Activated T-helper 1 cell treated with anti-CD3 and anti-CD28 coated beads, Interleukin-12 subunit alpha, Interleukin-12 subunit beta, Interleukin-2, Interleukin-4 antibody, amounts not matched to agents 30 ng/mL and 10 ng/mL and 1 ng/mL, durations not matched to agents 14 hours and 24 hours and 36 hours (primary cell): ENCODE measurements at regions not wholly inside any gene's neighbourhood (a gene's known extent, or its start where the extent isn't known, plus 50 kb on each side); places are given as distances from the start of the nearest gene placed in this dataset.

Experiments used
- DNase-seq: peaks from one replicate; pipeline ENCODE4 v3.0.0; 2021; ENCODE audit warnings: low spot score
- H3K27ac Mint-ChIP-seq: one replicate; pipeline ENCODE4 v1.8.0; 2021; ENCODE audit warnings: mild to moderate bottlenecking, mixed read lengths
- H3K27me3 Mint-ChIP-seq: one replicate; pipeline ENCODE4 v1.8.0; 2022; ENCODE audit warnings: mild to moderate bottlenecking, moderate library complexity, mixed read lengths; ENCODE audit not compliant: insufficient read depth
- H3K36me3 Mint-ChIP-seq: one replicate; pipeline ENCODE4 v1.8.0; 2021; ENCODE audit warnings: low read depth, mixed read lengths
- H3K4me1 Mint-ChIP-seq: one replicate; pipeline ENCODE4 v1.8.0; 2021; ENCODE audit warnings: low read depth, mixed read lengths
- H3K4me3 Mint-ChIP-seq: one replicate; pipeline ENCODE4 v1.8.0; 2021; ENCODE audit warnings: mild to moderate bottlenecking, moderate library complexity, mixed read lengths
- H3K9me3 Mint-ChIP-seq: one replicate; pipeline ENCODE4 v1.8.0; 2021; ENCODE audit warnings: mixed read lengths
- intact Hi-C: fragments of 100-400 bp; cut with micrococcal nuclease; formaldehyde crosslinking; loops from one replicate; pipeline ENCODE4 v1.15.1; 2024

DNA sequence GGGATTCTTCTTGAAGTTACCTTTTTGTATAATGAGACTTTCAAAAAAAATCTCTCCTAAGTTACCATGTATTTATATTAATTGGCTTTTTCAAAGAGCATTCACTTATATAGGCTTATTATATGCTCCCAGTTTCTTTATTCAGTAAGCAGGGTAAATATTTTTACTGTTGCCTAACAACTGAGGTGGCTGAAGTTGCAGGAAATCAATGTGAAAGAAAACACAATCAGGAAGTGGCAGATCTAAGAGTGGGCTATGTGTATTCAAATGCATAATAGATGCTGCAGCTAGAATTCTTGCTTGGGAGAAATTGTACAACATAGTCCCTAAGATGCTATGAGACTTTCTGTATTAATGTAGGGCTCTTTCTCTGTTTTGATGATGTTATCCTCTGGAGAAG is 606.9 kb downstream of the NUF2 start:
- DNase-seq = no peak
- H3K4me3 Mint-ChIP-seq = no peak overlapping the region
- H3K27ac Mint-ChIP-seq = no peak overlapping the region
- H3K4me1 Mint-ChIP-seq = no peaks in the 10 kb centered on the region
- H3K36me3 Mint-ChIP-seq = no peaks in the 10 kb centered on the region
- intact Hi-C loops = no loop called here
- no peaks in the 10 kb centered on the region for H3K27me3 Mint-ChIP-seq
- peaks cover 8% of the 10 kb centered on the region for H3K9me3 Mint-ChIP-seq

DNA sequence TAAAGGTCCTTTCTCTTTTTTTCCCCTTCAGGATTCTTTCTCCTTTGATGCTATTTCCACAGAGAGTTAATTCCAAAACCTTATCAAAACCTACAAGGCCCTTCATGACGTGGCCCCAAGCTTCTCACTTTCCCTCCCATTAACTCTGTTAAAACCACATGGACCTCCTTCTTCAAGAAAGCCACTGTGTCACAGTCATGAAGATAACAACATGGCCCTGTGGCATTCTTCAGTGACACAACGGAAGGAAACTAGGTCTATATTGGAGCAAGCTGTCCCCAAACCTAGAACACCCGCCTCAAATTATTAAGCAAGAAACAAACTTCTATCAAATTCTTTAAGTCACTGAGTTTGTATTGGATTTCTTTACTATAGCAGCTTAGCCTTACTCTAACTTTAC is 611.1 kb downstream of the NUF2 start:
- no peak for DNase-seq
- Mint-ChIP-seq H3K27ac (no peak overlapping the region), H3K36me3 (no peaks in the 10 kb centered on the region), H3K4me1 (no peaks in the 10 kb centered on the region), H3K4me3 (no peak overlapping the region), H3K27me3 (no peaks in the 10 kb centered on the region), H3K9me3 (peaks cover 13% of the 10 kb centered on the region)
- intact Hi-C loops = no loop called here

DNA sequence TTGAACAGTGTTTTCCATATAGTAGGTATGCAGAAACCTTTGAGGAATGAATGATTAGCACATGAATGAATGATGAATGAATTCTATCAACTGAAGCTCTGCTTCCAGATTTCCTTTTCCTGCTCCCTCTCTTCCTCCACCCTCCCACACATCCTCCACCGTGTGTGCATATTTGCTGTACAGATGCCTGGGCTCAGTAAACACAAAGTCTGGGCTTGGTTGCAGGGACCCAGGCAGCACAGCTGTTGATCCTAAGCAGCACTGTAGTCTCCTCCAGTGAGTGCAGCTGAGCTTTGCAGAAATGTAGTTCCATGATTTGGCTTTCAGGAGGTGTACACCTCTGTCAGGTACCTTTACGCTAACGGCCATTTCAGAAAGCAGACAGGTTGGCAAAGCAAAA is 611.7 kb downstream of the NUF2 start:
- Mint-ChIP-seq H3K9me3 (peaks cover 13% of the 10 kb centered on the region), H3K4me3 (no peak overlapping the region), H3K27ac (no peak overlapping the region), H3K36me3 (no peaks in the 10 kb centered on the region), H3K27me3 (no peaks in the 10 kb centered on the region), H3K4me1 (no peaks in the 10 kb centered on the region)
- no peak for DNase-seq
- intact Hi-C loops = no loop called here

DNA sequence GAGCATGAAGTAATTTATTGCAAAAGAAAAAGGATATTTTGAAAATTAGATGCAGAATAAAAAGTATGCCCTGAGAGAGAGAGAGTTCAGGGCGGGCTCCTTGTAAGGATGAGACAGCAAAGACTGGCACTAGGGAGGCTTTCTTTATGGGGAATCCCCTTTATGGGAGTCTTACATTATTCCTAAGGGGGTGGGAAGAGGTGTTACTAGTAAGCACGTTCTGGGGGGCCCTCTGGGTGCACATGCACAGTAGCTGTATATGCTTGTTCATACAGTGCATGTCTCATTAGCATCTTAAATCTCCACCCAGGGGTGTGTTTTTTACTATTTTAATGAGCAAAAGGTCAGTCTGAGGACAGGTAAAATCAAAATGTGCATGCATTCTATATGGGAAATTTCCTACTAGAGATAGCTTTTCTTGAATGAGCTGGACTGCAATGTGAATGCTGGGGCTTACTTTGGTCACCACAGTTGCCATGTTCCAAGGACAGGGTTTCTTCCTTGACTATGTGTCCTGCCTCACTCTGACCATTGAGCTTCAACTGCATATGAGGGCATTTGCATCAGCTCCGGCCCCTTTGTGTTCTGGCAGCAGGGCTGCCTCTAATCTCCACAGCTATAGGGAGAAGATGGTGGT is 614.1 kb downstream of the NUF2 start:
- no peaks in the 10 kb centered on the region for H3K36me3 Mint-ChIP-seq
- intact Hi-C loops = no loop called here
- H3K9me3 Mint-ChIP-seq = peaks cover 13% of the 10 kb centered on the region
- H3K27ac Mint-ChIP-seq = no peak overlapping the region
- no peak for DNase-seq
- no peaks in the 10 kb centered on the region for H3K4me1 Mint-ChIP-seq
- no peaks in the 10 kb centered on the region for H3K27me3 Mint-ChIP-seq
- no peak overlapping the region for H3K4me3 Mint-ChIP-seq

DNA sequence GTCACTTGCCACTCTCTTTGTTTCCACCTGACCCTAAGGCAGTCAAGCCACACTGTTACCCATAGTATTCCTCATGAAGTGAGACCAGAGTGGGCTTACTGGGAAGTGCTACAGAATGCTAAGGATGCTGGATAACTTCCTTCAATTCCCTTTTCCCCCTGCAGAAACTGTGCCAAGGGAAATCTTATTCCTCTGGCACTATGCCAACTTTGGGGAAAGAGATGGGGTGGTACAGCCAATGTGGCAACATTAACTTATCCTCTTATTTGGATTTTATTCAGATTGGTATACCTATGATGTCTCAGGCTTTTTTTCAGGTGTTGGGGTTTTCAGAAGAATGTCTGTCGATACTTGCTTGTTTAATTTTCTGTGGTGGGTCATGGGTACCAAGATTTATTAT is 599.4 kb upstream of the PBX1 start:
- Mint-ChIP-seq H3K27me3 (no peaks in the 10 kb centered on the region), H3K9me3 (peaks cover 17% of the 10 kb centered on the region), H3K4me1 (no peaks in the 10 kb centered on the region), H3K27ac (no peak overlapping the region), H3K36me3 (no peaks in the 10 kb centered on the region), H3K4me3 (no peak overlapping the region)
- intact Hi-C loops = no loop called here
- DNase-seq = no peak

DNA sequence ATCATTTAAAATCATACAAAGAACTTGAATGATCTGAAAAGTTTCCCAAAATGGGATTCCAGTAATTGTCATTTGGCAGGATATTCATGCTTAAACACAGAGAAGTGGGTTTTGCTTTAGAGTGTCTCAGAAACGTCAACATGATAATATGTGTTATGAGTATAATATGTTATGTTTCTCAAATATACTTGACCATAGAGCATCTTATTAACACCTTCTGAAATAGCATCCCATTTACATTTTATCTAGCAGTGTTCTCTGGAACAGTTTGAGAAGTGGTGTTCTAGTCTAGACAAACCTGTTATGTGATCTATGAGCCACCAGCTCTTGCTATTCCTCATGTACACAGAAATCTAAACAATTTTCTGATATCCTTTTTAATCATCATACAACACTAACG is 588.8 kb upstream of the PBX1 start:
- Mint-ChIP-seq H3K27me3 (no peaks in the 10 kb centered on the region), H3K27ac (no peak overlapping the region), H3K4me3 (no peak overlapping the region), H3K9me3 (peaks cover 14% of the 10 kb centered on the region), H3K4me1 (no peaks in the 10 kb centered on the region), H3K36me3 (no peaks in the 10 kb centered on the region)
- no peak for DNase-seq
- intact Hi-C loops = no loop called here

DNA sequence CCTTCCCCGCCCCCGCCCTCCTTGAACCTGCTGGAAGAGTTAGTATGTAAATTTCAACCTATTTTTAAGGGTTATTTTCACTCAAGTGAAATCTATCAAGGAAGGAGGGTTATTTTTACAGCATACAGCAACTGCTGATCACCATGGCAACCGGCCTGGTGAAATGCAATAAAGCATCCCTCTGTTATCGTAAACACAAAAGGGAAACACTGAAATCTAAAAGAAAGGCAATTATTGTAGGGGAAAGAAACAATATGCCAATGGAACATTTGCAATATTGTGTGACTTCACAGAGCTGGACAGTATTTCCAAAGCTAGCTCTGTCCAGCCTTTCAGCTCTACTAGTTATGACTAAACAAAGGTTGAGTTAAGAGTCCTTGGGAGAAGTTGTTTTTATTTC is 588.3 kb upstream of the PBX1 start:
- intact Hi-C loops = no loop called here
- no peaks in the 10 kb centered on the region for H3K4me1 Mint-ChIP-seq
- no peak overlapping the region for H3K27ac Mint-ChIP-seq
- DNase-seq = no peak
- no peak overlapping the region for H3K4me3 Mint-ChIP-seq
- H3K27me3 Mint-ChIP-seq = no peaks in the 10 kb centered on the region
- peaks cover 9% of the 10 kb centered on the region for H3K9me3 Mint-ChIP-seq
- no peaks in the 10 kb centered on the region for H3K36me3 Mint-ChIP-seq

DNA sequence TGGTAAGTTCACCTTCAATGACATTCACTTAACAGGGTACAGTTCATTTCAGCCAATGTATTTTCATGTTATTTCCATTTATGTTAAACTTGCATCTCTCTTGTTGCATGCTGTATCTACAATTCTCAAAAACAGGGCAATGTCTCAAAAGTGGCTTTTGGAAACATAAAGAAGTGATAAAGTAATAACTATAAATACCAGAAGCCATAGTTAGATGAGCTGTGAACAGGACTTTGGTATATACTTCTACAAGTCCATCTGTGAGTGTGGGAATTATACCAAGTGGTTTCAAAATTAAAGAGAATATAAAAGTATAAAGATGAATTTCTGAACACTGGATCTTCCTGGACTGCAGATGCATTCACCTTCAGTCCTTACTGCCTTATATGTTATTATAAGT is 585.4 kb upstream of the PBX1 start:
- H3K36me3 Mint-ChIP-seq = no peaks in the 10 kb centered on the region
- H3K27ac Mint-ChIP-seq = no peak overlapping the region
- DNase-seq = no peak
- H3K27me3 Mint-ChIP-seq = no peaks in the 10 kb centered on the region
- H3K9me3 Mint-ChIP-seq = peaks cover 19% of the 10 kb centered on the region
- H3K4me3 Mint-ChIP-seq = no peak overlapping the region
- intact Hi-C loops = no loop called here
- no peaks in the 10 kb centered on the region for H3K4me1 Mint-ChIP-seq

DNA sequence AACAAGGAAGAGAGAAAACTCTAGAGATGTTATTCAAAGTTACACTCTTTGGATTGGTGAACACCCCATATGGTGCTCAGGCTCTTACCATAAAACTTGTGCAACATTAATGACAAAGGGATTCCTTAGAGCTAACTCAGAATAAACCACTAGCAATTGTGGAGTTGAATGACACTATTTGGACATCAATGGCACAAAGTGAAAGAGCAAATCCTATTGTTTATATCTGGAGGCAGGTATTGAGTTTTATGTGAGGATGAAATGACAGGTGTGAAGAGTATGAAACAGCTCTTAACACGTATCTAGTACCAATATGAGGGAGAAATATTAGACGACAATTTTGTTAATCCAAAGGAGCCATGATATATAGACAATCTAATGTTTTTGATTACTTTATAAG is 584.9 kb upstream of the PBX1 start:
- no peaks in the 10 kb centered on the region for H3K4me1 Mint-ChIP-seq
- no peak for DNase-seq
- intact Hi-C loops = no loop called here
- no peak overlapping the region for H3K27ac Mint-ChIP-seq
- no peaks in the 10 kb centered on the region for H3K27me3 Mint-ChIP-seq
- H3K36me3 Mint-ChIP-seq = no peaks in the 10 kb centered on the region
- no peak overlapping the region for H3K4me3 Mint-ChIP-seq
- peaks cover 19% of the 10 kb centered on the region for H3K9me3 Mint-ChIP-seq

DNA sequence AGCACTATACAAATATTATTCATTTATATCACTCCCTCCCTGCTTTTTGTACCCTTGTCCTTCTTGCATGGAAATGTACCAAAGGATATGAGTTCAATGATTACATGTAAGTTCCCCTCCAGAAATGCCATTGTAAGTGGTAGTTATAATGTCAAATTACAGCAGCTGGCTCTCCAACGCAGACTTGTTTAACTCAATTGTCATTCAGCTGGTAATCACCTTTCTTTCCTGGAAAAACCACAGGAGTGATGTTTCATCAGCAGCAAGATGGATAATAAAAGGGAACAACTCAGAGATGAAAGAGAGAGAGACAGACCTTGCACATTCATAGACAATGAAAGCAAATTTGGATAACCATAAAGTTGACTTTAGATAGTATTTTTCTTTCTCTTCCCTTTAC is 578.6 kb upstream of the PBX1 start:
- H3K4me3 Mint-ChIP-seq = no peak overlapping the region

DNA sequence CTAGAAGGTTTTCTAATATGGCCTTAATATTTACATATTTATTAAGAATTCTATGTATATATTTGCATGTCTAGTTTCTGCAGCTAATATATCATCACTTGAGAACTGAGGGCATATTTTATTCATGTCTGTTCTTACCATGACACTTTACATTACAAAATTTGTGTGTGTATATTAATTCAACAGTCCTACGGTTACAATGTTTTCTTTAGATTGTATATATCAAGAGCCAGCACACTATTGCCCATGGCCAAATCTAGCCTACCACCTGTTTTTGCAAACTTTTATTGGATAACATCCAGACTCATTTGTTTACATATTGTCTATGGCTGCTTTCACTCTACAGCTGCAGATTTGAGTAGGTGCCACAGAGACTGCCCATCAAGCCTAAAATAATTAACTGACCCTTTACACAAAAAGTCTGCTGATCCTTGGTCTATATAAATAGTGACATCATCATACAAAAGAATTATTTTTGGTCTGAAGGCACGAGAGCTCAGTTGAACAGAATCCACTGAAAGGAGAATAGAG is 577.4 kb upstream of the PBX1 start:
- Mint-ChIP-seq H3K27ac (no peak overlapping the region), H3K4me3 (no peak overlapping the region), H3K36me3 (no peaks in the 10 kb centered on the region), H3K27me3 (no peaks in the 10 kb centered on the region), H3K4me1 (no peaks in the 10 kb centered on the region), H3K9me3 (peaks cover 16% of the 10 kb centered on the region)
- no peak for DNase-seq
- intact Hi-C loops = no loop called here

More for the DNA sequence above, 578.6 kb upstream of the PBX1 start:
- Mint-ChIP-seq H3K27ac (no peak overlapping the region), H3K27me3 (no peaks in the 10 kb centered on the region), H3K9me3 (peaks cover 23% of the 10 kb centered on the region), H3K36me3 (no peaks in the 10 kb centered on the region), H3K4me1 (no peaks in the 10 kb centered on the region)
- intact Hi-C loops = no loop called here
- no peak for DNase-seq

DNA sequence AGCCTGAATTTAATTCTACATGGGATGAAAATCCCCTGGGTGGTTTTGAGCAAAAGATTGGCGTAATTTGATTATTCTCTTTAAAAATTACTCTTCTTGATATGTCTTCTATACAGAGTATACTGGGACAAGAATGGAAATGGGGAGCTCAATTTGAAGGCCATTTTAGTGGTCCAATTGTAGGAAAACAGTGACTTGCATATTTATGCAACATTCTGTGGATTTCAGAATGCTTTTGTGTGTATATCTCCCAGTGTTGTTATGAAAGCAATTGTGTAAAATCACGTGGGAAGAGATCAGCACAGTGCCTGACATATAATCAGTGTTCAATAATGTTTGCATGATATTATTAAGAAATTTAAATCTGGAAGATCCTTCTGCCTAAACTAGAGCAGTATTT is 575.9 kb upstream of the PBX1 start:
- Mint-ChIP-seq H3K27me3 (no peaks in the 10 kb centered on the region), H3K36me3 (no peaks in the 10 kb centered on the region), H3K4me1 (no peaks in the 10 kb centered on the region), H3K27ac (no peak overlapping the region), H3K4me3 (no peak overlapping the region), H3K9me3 (peaks cover 13% of the 10 kb centered on the region)
- intact Hi-C loops = no loop called here
- no peak for DNase-seq

DNA sequence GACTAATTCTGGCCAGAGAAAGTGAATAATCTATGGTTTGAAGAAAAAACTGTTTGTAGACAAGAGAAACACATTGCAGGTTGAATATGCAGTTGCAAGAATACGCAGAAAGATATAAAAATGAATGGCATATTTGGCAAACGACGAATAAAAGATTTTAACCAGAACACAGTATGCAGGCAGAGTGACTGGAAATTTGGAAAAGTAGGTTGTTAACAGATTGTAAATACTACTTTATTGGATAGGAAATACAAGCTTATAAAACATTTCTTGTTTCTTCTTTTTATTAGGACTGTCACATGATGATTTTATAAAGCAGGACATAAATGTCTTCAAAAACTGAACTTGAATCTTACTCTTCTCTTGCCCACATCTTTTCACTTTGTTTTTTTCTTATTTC is 573.3 kb upstream of the PBX1 start:
- Mint-ChIP-seq H3K4me3 (no peak overlapping the region), H3K36me3 (no peaks in the 10 kb centered on the region), H3K9me3 (peaks cover 13% of the 10 kb centered on the region), H3K4me1 (no peaks in the 10 kb centered on the region), H3K27me3 (no peaks in the 10 kb centered on the region), H3K27ac (no peak overlapping the region)
- intact Hi-C loops = no loop called here
- DNase-seq = no peak

DNA sequence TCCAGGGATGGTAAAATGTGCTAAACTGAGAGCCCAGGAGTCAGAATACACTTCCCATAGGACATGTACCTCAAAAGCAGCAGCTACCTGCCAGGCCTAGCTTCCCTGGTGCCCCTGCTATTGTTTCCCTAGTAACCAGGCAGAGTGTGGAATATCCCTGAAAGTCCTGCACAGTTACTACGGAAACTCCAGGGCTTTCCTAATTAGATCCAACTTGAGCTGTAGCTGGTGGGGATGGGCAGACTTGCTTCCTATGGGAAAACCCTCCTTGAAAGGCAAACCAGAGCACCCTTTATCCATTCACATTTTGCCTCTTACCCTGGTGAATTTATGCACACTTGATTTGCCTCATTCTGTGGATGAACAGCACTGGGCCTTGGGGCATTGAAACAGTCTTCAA is 559.9 kb upstream of the PBX1 start:
- intact Hi-C loops = no loop called here
- peaks cover 23% of the 10 kb centered on the region for H3K9me3 Mint-ChIP-seq
- no peaks in the 10 kb centered on the region for H3K36me3 Mint-ChIP-seq

More for the DNA sequence above, 559.9 kb upstream of the PBX1 start:
- no peaks in the 10 kb centered on the region for H3K4me1 Mint-ChIP-seq
- H3K4me3 Mint-ChIP-seq = no peak overlapping the region
- no peaks in the 10 kb centered on the region for H3K27me3 Mint-ChIP-seq
- DNase-seq = no peak
- H3K27ac Mint-ChIP-seq = no peak overlapping the region
